NT2/D1 (cell line): ENCODE measurements at regions not wholly inside any gene's neighbourhood (a gene's known extent, or its start where the extent isn't known, plus 50 kb on each side); places are given as distances from the start of the nearest gene placed in this dataset.

Experiments
- SUZ12 ChIP-seq: IDR thresholded peaks from 2 replicates; pipeline ENCODE4 v1.6.1; 2011; ENCODE audit not compliant: insufficient read length, insufficient read depth; ENCODE audit errors: extremely low read depth
- YY1 ChIP-seq: IDR thresholded peaks from 2 replicates; pipeline ENCODE4 v1.6.1; 2011; ENCODE audit not compliant: insufficient read length, insufficient read depth

DNA sequence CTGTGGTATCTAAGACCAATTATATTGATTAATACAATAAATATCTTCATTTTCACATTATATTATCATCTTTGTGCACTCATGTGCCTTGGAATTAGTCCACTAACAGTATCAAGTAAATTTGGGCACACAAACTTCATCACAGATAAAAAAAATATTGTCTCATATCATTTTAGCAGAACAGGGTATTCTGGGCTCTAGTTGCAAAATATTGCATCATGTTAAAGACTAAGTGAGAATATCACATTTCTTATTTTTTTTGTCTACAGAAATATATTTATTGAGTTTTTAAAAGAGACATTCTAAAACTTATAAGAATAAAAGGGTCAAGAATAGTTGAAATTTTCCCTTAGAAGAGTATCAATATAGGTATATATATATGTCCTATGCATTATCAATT, 754.1 kb upstream of the MAN1A1 start:
- no peak for TF ChIP-seq YY1
- TF ChIP-seq SUZ12, result no peak
